B cell (primary cell): ENCODE measurements at regions not wholly inside any gene's neighbourhood (a gene's known extent, or its start where the extent isn't known, plus 50 kb on each side); places are given as distances from the start of the nearest gene placed in this dataset.

Experiments
- ATAC-seq: fragments of 200-7000 bp; cut with Tn5 transposase; one replicate; pipeline ENCODE4 v1.10.0; 2021; ENCODE audit warnings: low read depth, mild to moderate bottlenecking, moderate number of reproducible peaks, moderate library complexity
- CTCF ChIA-PET: fragments of 350-600 bp; sonication (Branson Sonifier 250); formaldehyde crosslinking; loops from one replicate; lab custom pipeline; 2021; ENCODE audit warnings: antibody characterized with exemption, inconsistent platforms; lab: Charles Lee
- POLR2A ChIA-PET: fragments of 350-600 bp; sonication (Branson Sonifier 250); formaldehyde crosslinking; loops from one replicate; lab custom pipeline; 2021; ENCODE audit warnings: antibody characterized with exemption; lab: Charles Lee
- DNase-seq: peaks from one replicate; pipeline ENCODE4 v3.0.0; 2013
- H2AFZ ChIP-seq: 2 replicates; pipeline ENCODE4 v1.6.1; 2012; ENCODE audit warnings: mild to moderate bottlenecking, low read depth, low read length; ENCODE audit not compliant: insufficient read depth, poor library complexity, severe bottlenecking
- H3K27ac ChIP-seq, 2 donors: 1 replicate in 1 of 2; 2 replicates in 1 of 2; pipeline ENCODE4 v1.5.1; 2012 to 2013; ENCODE audit warnings: low read length in 2 of 2, mild to moderate bottlenecking in 2 of 2, moderate library complexity in 1 of 2
- H3K27me3 ChIP-seq, 4 experiments: fragments of 200-600 bp in 1 of 4; sonication (generic) in 1 of 4; replicated peaks in 1 of 4; 1 replicate in 2 of 4; 2 replicates in 2 of 4; pipeline versions ENCODE4 v1.6.1 to v1.7.0; 2013 to 2016; ENCODE audit warnings: low read length in 3 of 4, mild to moderate bottlenecking in 2 of 4, mixed read lengths in 1 of 4, moderate library complexity in 1 of 4; ENCODE audit not compliant: insufficient read depth in 4 of 4, control insufficient read depth in 3 of 4; ENCODE audit errors: control extremely low read depth in 1 of 4
- H3K36me3 ChIP-seq, 2 experiments: replicated peaks in 1 of 2; 1 replicate in 1 of 2; 2 replicates in 1 of 2; pipeline versions ENCODE4 v1.6.1 to v1.7.1; 2013; ENCODE audit warnings: low read length in 1 of 2; ENCODE audit not compliant: insufficient read depth in 2 of 2, control insufficient read depth in 1 of 2; ENCODE audit errors: control extremely low read depth in 1 of 2, extremely low read depth in 1 of 2
- H3K4me1 ChIP-seq, 2 donors: fragments of 200-600 bp in 1 of 2; sonication (generic) in 1 of 2; 1 replicate in 1 of 2; 2 replicates in 1 of 2; pipeline versions ENCODE4 v1.5.1 to v1.6.1; 2013 to 2017; ENCODE audit warnings: low read length in 2 of 2; ENCODE audit not compliant: control insufficient read depth in 2 of 2, insufficient read depth in 2 of 2
- H3K4me2 ChIP-seq: replicated peaks from 2 replicates; pipeline ENCODE3; 2012; ENCODE audit warnings: mild to moderate bottlenecking, low read depth, low read length; ENCODE audit not compliant: poor library complexity, severe bottlenecking
- H3K4me3 ChIP-seq, 5 experiments: fragments of 200-600 bp in 1 of 5; sonication (generic) in 1 of 5; 1 replicate in 3 of 5; 2 replicates in 2 of 5; pipeline versions ENCODE4 v1.5.1 to v1.7.0; 2011 to 2016; ENCODE audit warnings: low read length in 4 of 5, mild to moderate bottlenecking in 4 of 5, low read depth in 2 of 5, control low read depth in 1 of 5, moderate library complexity in 1 of 5; ENCODE audit not compliant: insufficient read depth in 1 of 5; ENCODE audit errors: control extremely low read depth in 1 of 5, extremely low read depth in 1 of 5
- H3K79me2 ChIP-seq: fragments of 200-600 bp; sonication (generic); one replicate; pipeline ENCODE4 v1.6.0; 2016; ENCODE audit warnings: low read length; ENCODE audit not compliant: control insufficient read depth, insufficient read depth
- H3K9ac ChIP-seq: fragments of 200-600 bp; sonication (generic); 2 replicates; pipeline ENCODE4 v1.6.1; 2017; ENCODE audit warnings: mild to moderate bottlenecking, low read length, moderate library complexity
- H3K9me3 ChIP-seq, 3 donors: one replicate each; pipeline versions ENCODE4 v1.6.1 to v1.7.1; 2013; ENCODE audit warnings: low read length in 2 of 3; ENCODE audit not compliant: control insufficient read depth in 2 of 3, insufficient read depth in 1 of 3; ENCODE audit errors: control extremely low read depth in 1 of 3
- H4K20me1 ChIP-seq: 2 replicates; pipeline ENCODE4 v1.6.0; 2012; ENCODE audit warnings: mild to moderate bottlenecking, low read length; ENCODE audit not compliant: insufficient read depth, control insufficient read depth, poor library complexity, severe bottlenecking
- H3K27ac Mint-ChIP-seq: one replicate; pipeline ENCODE4 v1.8.0; 2021; ENCODE audit warnings: mixed read lengths
- H3K27me3 Mint-ChIP-seq: one replicate; pipeline ENCODE4 v1.8.0; 2021; ENCODE audit warnings: mixed read lengths
- H3K4me1 Mint-ChIP-seq: one replicate; pipeline ENCODE4 v1.8.0; 2021; ENCODE audit warnings: mixed read lengths
- H3K4me3 Mint-ChIP-seq: one replicate; pipeline ENCODE4 v1.8.0; 2021; ENCODE audit warnings: mixed read lengths
- H3K9me3 Mint-ChIP-seq: one replicate; pipeline ENCODE4 v1.8.0; 2022; ENCODE audit warnings: mixed read lengths; ENCODE audit not compliant: insufficient read depth
- CTCF ChIP-seq: fragments of 200-600 bp; IDR thresholded peaks from one replicate; pipeline ENCODE4 v1.8.0; 2022; ENCODE audit warnings: antibody characterized with exemption, mild to moderate bottlenecking
- EZH2 ChIP-seq: IDR thresholded peaks from 2 replicates; pipeline ENCODE4 v1.6.1; 2012; ENCODE audit warnings: borderline replicate concordance, low read depth, mild to moderate bottlenecking, moderate library complexity, low read length; ENCODE audit not compliant: insufficient read depth, poor library complexity, severe bottlenecking
- WGBS: methylation state at CpG from one replicate; pipeline ENCODE4 v1.1.5; 2013; ENCODE audit warnings: missing lambda C conversion rate; ENCODE audit not compliant: insufficient coverage; 5-methylcytosine and 5-hydroxymethylcytosine counted together
- intact Hi-C: fragments of 100-400 bp; cut with micrococcal nuclease; formaldehyde crosslinking; loops from one replicate; pipeline ENCODE4 v1.10.0; 2022

GRCh38 chrX:65127842-65128241 is 151.6 kb upstream of the ZC4H2 start:
- Histone ChIP-seq H3K27ac (no peak overlapping the region), H3K79me2 (no peaks in the 10 kb centered on the region), H3K4me3 (no peak overlapping the region), H3K9me3 (peaks cover 0 to 13% (median 13%) of the 10 kb centered on the region in 3 donors), H4K20me1 (no peaks in the 10 kb centered on the region), H3K9ac (no peak overlapping the region), H3K4me2 (no peak overlapping the region), H3K36me3 (no peaks in the 10 kb centered on the region), H3K27me3 (no peaks in the 10 kb centered on the region), H2AFZ (no peak overlapping the region), H3K4me1 (no peaks in the 10 kb centered on the region)
- no CpG with 5 or more reads among the region's 3 CpGs for whole genome bisulfite sequencing
- TF ChIP-seq EZH2 (no peak), CTCF (no peak)
- peaks cover 15% of the 10 kb centered on the region for H3K9me3 Mint-ChIP-seq
- CTCF ChIA-PET = no interaction called here
- H3K27ac Mint-ChIP-seq = no peak overlapping the region
- no peaks in the 10 kb centered on the region for H3K27me3 Mint-ChIP-seq
- H3K4me3 Mint-ChIP-seq = no peak overlapping the region
- POLR2A ChIA-PET = no interaction called here
- ATAC-seq = no peak
- intact Hi-C loops = no loop called here
- H3K4me1 Mint-ChIP-seq = no peaks in the 10 kb centered on the region
- DNase-seq = no peak

- H3K4me2 ChIP-seq = no peak overlapping the region
- TF ChIP-seq EZH2 (no peak), CTCF (no peak)
- no peak overlapping the region for H3K9ac ChIP-seq
- H3K36me3 ChIP-seq = no peaks in the 10 kb centered on the region
- DNase-seq (no peak), ATAC-seq (no peak)
- no peak overlapping the region for H2AFZ ChIP-seq
- H3K4me3 ChIP-seq = no peak overlapping the region
- H3K4me1 Mint-ChIP-seq = no peaks in the 10 kb centered on the region
- H3K27ac ChIP-seq = no peak overlapping the region
- H3K9me3 ChIP-seq = peaks cover 0 to 20% (median 12%) of the 10 kb centered on the region in 3 donors
- peaks cover 3% of the 10 kb centered on the region for H3K9me3 Mint-ChIP-seq
- no peaks in the 10 kb centered on the region for H3K27me3 ChIP-seq
- no peaks in the 10 kb centered on the region for H4K20me1 ChIP-seq
- ChIA-PET CTCF (no interaction called here), POLR2A (no interaction called here)
- no peak overlapping the region for H3K27ac Mint-ChIP-seq
- H3K27me3 Mint-ChIP-seq = no peaks in the 10 kb centered on the region
- intact Hi-C loops = no loop called here
- H3K4me1 ChIP-seq = no peaks in the 10 kb centered on the region
- 100% methylated on average over 1 of the region's 3 CpGs for whole genome bisulfite sequencing
- H3K4me3 Mint-ChIP-seq = no peak overlapping the region
- H3K79me2 ChIP-seq = no peaks in the 10 kb centered on the region
These were observed 122.6 kb upstream of the ZC4H2 start for GRCh38 chrX:65098851-65099250.
